NCI-H526 (cell line): ENCODE measurements at regions not wholly inside any gene's neighbourhood (a gene's known extent, or its start where the extent isn't known, plus 50 kb on each side); places are given as distances from the start of the nearest gene placed in this dataset.
"Not testable (repeated sequence)": the region's sequence is repeated elsewhere in the genome, so short reads cannot be mapped to it uniquely, and the experiment has no call there.

Experiments used
- DNase-seq, 2 experiments: peaks; one replicate each; lab custom pipeline; 2025; lab: John Stamatoyannopoulos, UW

- no peak for DNase-seq
Observed at GRCh38 chr18:40259115-40259835, 1695.8 kb upstream of the PIK3C3 start.

- no peak for DNase-seq
Observed at GRCh38 chr18:40258311-40258710, 1696.7 kb upstream of the PIK3C3 start.

GRCh38 chr18:40250236-40250635, 1704.8 kb upstream of the PIK3C3 start:
- DNase-seq, result no peak

- no peak for DNase-seq
Observed at GRCh38 chr18:40249390-40250080, 1705.5 kb upstream of the PIK3C3 start.

GRCh38 chr18:40245612-40246011, 1709.4 kb upstream of the PIK3C3 start:
- DNase-seq, result not testable (repeated sequence)

- DNase-seq, result no peak
Observed at GRCh38 chr18:40243607-40244006, 1711.4 kb upstream of the PIK3C3 start.

GRCh38 chr18:40235836-40236235, 1719.2 kb upstream of the PIK3C3 start:
- DNase-seq, result no peak

- no peak for DNase-seq
Observed at GRCh38 chr18:40235323-40235722, 1719.7 kb upstream of the PIK3C3 start.

GRCh38 chr18:40233931-40234616, 1721.0 kb upstream of the PIK3C3 start:
- no peak for DNase-seq

GRCh38 chr18:40222776-40223175, 1732.3 kb upstream of the PIK3C3 start:
- DNase-seq, result no peak

GRCh38 chr18:40216856-40217255, 1738.2 kb upstream of the PIK3C3 start:
- no peak for DNase-seq

GRCh38 chr18:40215979-40216378, 1739.1 kb upstream of the PIK3C3 start:
- DNase-seq, result no peak

GRCh38 chr18:40210696-40211095, 1744.3 kb upstream of the PIK3C3 start:
- no peak for DNase-seq

GRCh38 chr18:40208958-40209357, 1746.1 kb upstream of the PIK3C3 start:
- no peak for DNase-seq

GRCh38 chr18:40197711-40198110, 1757.3 kb upstream of the PIK3C3 start:
- no peak for DNase-seq

GRCh38 chr18:40186677-40187076, 1768.4 kb upstream of the PIK3C3 start:
- no peak for DNase-seq

GRCh38 chr18:40179729-40180461, 1775.1 kb upstream of the PIK3C3 start:
- DNase-seq, result no peak

GRCh38 chr18:40168026-40168425, 1787.0 kb upstream of the PIK3C3 start:
- no peak for DNase-seq

GRCh38 chr18:40163254-40163653, 1791.8 kb upstream of the PIK3C3 start:
- DNase-seq, result no peak

- no peak for DNase-seq
Observed at GRCh38 chr18:40160361-40160760, 1794.7 kb upstream of the PIK3C3 start.

GRCh38 chr18:40159141-40160017, 1795.7 kb upstream of the PIK3C3 start:
- peak in 1 of 2 experiments; percentile 27 for DNase-seq
